Activated CD8-positive, alpha-beta T cell treated with anti-CD3 and anti-CD28 coated beads for 36 hours (primary cell): ENCODE measurements at regions not wholly inside any gene's neighbourhood (a gene's known extent, or its start where the extent isn't known, plus 50 kb on each side); places are given as distances from the start of the nearest gene placed in this dataset.

Source experiments
- ATAC-seq: fragments of 200-7000 bp; cut with Tn5 transposase; one replicate; pipeline ENCODE4 v1.10.0; 2021; ENCODE audit warnings: mild to moderate bottlenecking, moderate library complexity
- CTCF ChIA-PET: fragments of 350-600 bp; sonication (Branson Sonifier 250); formaldehyde crosslinking; loops from one replicate; lab custom pipeline; 2021; ENCODE audit warnings: antibody characterized with exemption; lab: Charles Lee
- POLR2A ChIA-PET: fragments of 350-600 bp; sonication (Branson Sonifier 250); formaldehyde crosslinking; loops from one replicate; lab custom pipeline; 2021; ENCODE audit warnings: antibody characterized with exemption; lab: Charles Lee
- DNase-seq: peaks from one replicate; pipeline ENCODE4 v3.0.0-alpha.2; 2020
- H3K27ac Mint-ChIP-seq: one replicate; pipeline ENCODE4 v1.8.0; 2021; ENCODE audit warnings: mild to moderate bottlenecking, mixed read lengths
- H3K27me3 Mint-ChIP-seq: one replicate; pipeline ENCODE4 v1.8.0; 2021; ENCODE audit warnings: mixed read lengths
- H3K36me3 Mint-ChIP-seq: one replicate; pipeline ENCODE4 v1.8.0; 2021; ENCODE audit warnings: low read depth, mixed read lengths
- H3K4me1 Mint-ChIP-seq: one replicate; pipeline ENCODE4 v1.8.0; 2021; ENCODE audit warnings: low read depth, mixed read lengths
- H3K4me3 Mint-ChIP-seq: one replicate; pipeline ENCODE4 v1.8.0; 2021; ENCODE audit warnings: mild to moderate bottlenecking, moderate library complexity, mixed read lengths
- H3K9me3 Mint-ChIP-seq: one replicate; pipeline ENCODE4 v1.8.0; 2021; ENCODE audit warnings: mixed read lengths
- CTCF ChIP-seq: fragments of 200-600 bp; IDR thresholded peaks from one replicate; pipeline ENCODE4 v1.8.0; 2022; ENCODE audit warnings: antibody characterized with exemption, mild to moderate bottlenecking
- intact Hi-C: fragments of 100-400 bp; cut with micrococcal nuclease; formaldehyde crosslinking; loops from one replicate; pipeline ENCODE4 v1.10.0; 2022

- intact Hi-C loops, result no loop called here
- Mint-ChIP-seq H3K4me3 (no peak overlapping the region), H3K36me3 (no peaks in the 10 kb centered on the region), H3K9me3 (no peaks in the 10 kb centered on the region), H3K4me1 (no peaks in the 10 kb centered on the region), H3K27me3 (peaks cover 3% of the 10 kb centered on the region), H3K27ac (no peak overlapping the region)
- ATAC-seq (no peak), DNase-seq (no peak)
- TF ChIP-seq CTCF, result no peak
- POLR2A ChIA-PET, result interaction anchor here (1.2 kb wide), 1 partner anchor 220 kb away, joined by 3 read pairs; no protein-coding TSS in a partner anchor
- CTCF ChIA-PET, result no interaction called here
Measured at GRCh38 chr15:91561371-91562100, 292.0 kb upstream of the SLCO3A1 start.

GRCh38 chr15:91562698-91563097 lies 290.8 kb upstream of the SLCO3A1 start:
- H3K9me3 Mint-ChIP-seq, result no peaks in the 10 kb centered on the region
- CTCF ChIA-PET, result no interaction called here
- H3K4me3 Mint-ChIP-seq, result no peak overlapping the region
- H3K27ac Mint-ChIP-seq, result no peak overlapping the region
- intact Hi-C loops, result no loop called here
- H3K36me3 Mint-ChIP-seq, result no peaks in the 10 kb centered on the region
- H3K4me1 Mint-ChIP-seq, result no peaks in the 10 kb centered on the region
- POLR2A ChIA-PET, result no interaction called here
- no peak for DNase-seq
- no peak for ATAC-seq
- TF ChIP-seq CTCF, result no peak
- peaks cover 3% of the 10 kb centered on the region for H3K27me3 Mint-ChIP-seq

- Mint-ChIP-seq H3K27ac (no peak overlapping the region), H3K4me1 (no peaks in the 10 kb centered on the region), H3K36me3 (no peaks in the 10 kb centered on the region), H3K9me3 (no peaks in the 10 kb centered on the region), H3K4me3 (no peak overlapping the region), H3K27me3 (peaks cover 3% of the 10 kb centered on the region)
- ChIA-PET POLR2A (no interaction called here), CTCF (no interaction called here)
- no peak for TF ChIP-seq CTCF
- ATAC-seq (no peak), DNase-seq (no peak)
- intact Hi-C loops, result no loop called here
Measured at GRCh38 chr15:91564631-91565030, 288.9 kb upstream of the SLCO3A1 start.

GRCh38 chr15:91566141-91566540 lies 287.4 kb upstream of the SLCO3A1 start:
- DNase-seq, result no peak
- ChIA-PET CTCF (no interaction called here), POLR2A (no interaction called here)
- Mint-ChIP-seq H3K27me3 (peaks cover 4% of the 10 kb centered on the region), H3K9me3 (no peaks in the 10 kb centered on the region), H3K4me1 (no peaks in the 10 kb centered on the region), H3K36me3 (no peaks in the 10 kb centered on the region), H3K4me3 (no peak overlapping the region), H3K27ac (no peak overlapping the region)
- intact Hi-C loops, result no loop called here
- TF ChIP-seq CTCF, result no peak
- ATAC-seq, result no peak

GRCh38 chr15:91568036-91568435 lies 285.5 kb upstream of the SLCO3A1 start:
- POLR2A ChIA-PET, result no interaction called here
- Mint-ChIP-seq H3K27me3 (peaks cover 8% of the 10 kb centered on the region), H3K36me3 (no peaks in the 10 kb centered on the region), H3K27ac (no peak overlapping the region), H3K4me1 (no peaks in the 10 kb centered on the region), H3K4me3 (no peak overlapping the region), H3K9me3 (no peaks in the 10 kb centered on the region)
- CTCF ChIA-PET, result no interaction called here
- intact Hi-C loops, result no loop called here
- TF ChIP-seq CTCF, result no peak
- ATAC-seq (no peak), DNase-seq (no peak)
